H9 (cell line): ENCODE measurements at regions not wholly inside any gene's neighbourhood (a gene's known extent, or its start where the extent isn't known, plus 50 kb on each side); places are given as distances from the start of the nearest gene placed in this dataset.

ENCODE experiments used
- DNase-seq: peaks from one replicate; pipeline ENCODE4 v3.0.0-alpha.2; 2017
- H2AFZ ChIP-seq: one replicate; pipeline ENCODE4 v1.6.1; 2013; ENCODE audit warnings: mild to moderate bottlenecking, low read length, control low read depth, moderate library complexity
- H2AK5ac ChIP-seq: 2 replicates; pipeline ENCODE4 v1.6.1; 2013; ENCODE audit warnings: low read length, control low read depth, mixed read lengths; ENCODE audit not compliant: insufficient read length
- H2BK120ac ChIP-seq: one replicate; pipeline ENCODE4 v1.6.1; 2013; ENCODE audit warnings: low read depth, mild to moderate bottlenecking, low read length, control low read depth, inconsistent platforms; ENCODE audit not compliant: poor library complexity, severe bottlenecking
- H2BK12ac ChIP-seq: 2 replicates; pipeline ENCODE4 v1.6.1; 2013; ENCODE audit warnings: low read length, control low read depth, mixed read lengths, low read depth; ENCODE audit not compliant: insufficient read length
- H2BK15ac ChIP-seq: 2 replicates; pipeline ENCODE4 v1.6.1; 2013; ENCODE audit warnings: low read depth, low read length, control low read depth
- H2BK20ac ChIP-seq: one replicate; pipeline ENCODE4 v1.6.1; 2013; ENCODE audit warnings: low read depth, mild to moderate bottlenecking, low read length, control low read depth, inconsistent platforms; ENCODE audit not compliant: poor library complexity, severe bottlenecking
- H2BK5ac ChIP-seq: 2 replicates; pipeline ENCODE4 v1.6.1; 2013; ENCODE audit warnings: low read length, control low read depth, mixed read lengths; ENCODE audit not compliant: insufficient read length
- H3K14ac ChIP-seq: 2 replicates; pipeline ENCODE4 v1.6.1; 2013; ENCODE audit warnings: low read length, control low read depth; ENCODE audit not compliant: insufficient read depth
- H3K18ac ChIP-seq: 2 replicates; pipeline ENCODE4 v1.6.1; 2013; ENCODE audit warnings: low read depth, mild to moderate bottlenecking, mixed read lengths, low read length, control low read depth; ENCODE audit not compliant: insufficient read length
- H3K23ac ChIP-seq: 2 replicates; pipeline ENCODE4 v1.6.1; 2013; ENCODE audit warnings: low read length, control low read depth, mixed read lengths, low read depth; ENCODE audit not compliant: insufficient read length
- H3K23me2 ChIP-seq: 2 replicates; pipeline ENCODE4 v1.6.1; 2013; ENCODE audit warnings: low read depth, mild to moderate bottlenecking, mixed read lengths, low read length, control low read depth; ENCODE audit not compliant: insufficient read length, poor library complexity, severe bottlenecking
- H3K27ac ChIP-seq: 2 replicates; pipeline ENCODE4 v1.5.1; 2013; ENCODE audit warnings: low read length, control low read depth, mixed read lengths, low read depth; ENCODE audit not compliant: insufficient read length
- H3K27me3 ChIP-seq: 2 replicates; pipeline ENCODE4 v1.6.1; 2013; ENCODE audit warnings: low read length, control low read depth, inconsistent platforms; ENCODE audit not compliant: insufficient read depth
- H3K4ac ChIP-seq: 2 replicates; pipeline ENCODE4 v1.6.1; 2013; ENCODE audit warnings: low read depth, mild to moderate bottlenecking, control low read depth, inconsistent platforms, low read length, moderate library complexity
- H3K4me1 ChIP-seq: 2 replicates; pipeline ENCODE4 v1.6.1; 2013; ENCODE audit warnings: low read length, control low read depth, inconsistent platforms; ENCODE audit not compliant: insufficient read depth
- H3K4me2 ChIP-seq: 2 replicates; pipeline ENCODE4 v1.6.1; 2013; ENCODE audit warnings: low read length, control low read depth, mixed read lengths; ENCODE audit not compliant: insufficient read length, insufficient read depth
- H3K56ac ChIP-seq: 2 replicates; pipeline ENCODE4 v1.6.1; 2013; ENCODE audit warnings: low read depth, mild to moderate bottlenecking, mixed read lengths, low read length, control low read depth; ENCODE audit not compliant: insufficient read length
- H3K79me1 ChIP-seq: 2 replicates; pipeline ENCODE4 v1.6.1; 2013; ENCODE audit warnings: low read depth, mild to moderate bottlenecking, moderate library complexity, low read length, control low read depth, inconsistent platforms; ENCODE audit not compliant: insufficient read depth, poor library complexity, severe bottlenecking
- H3K79me2 ChIP-seq: 2 replicates; pipeline ENCODE4 v1.6.1; 2013; ENCODE audit warnings: low read length, control low read depth, inconsistent platforms; ENCODE audit not compliant: insufficient read depth
- H3K9ac ChIP-seq: 2 replicates; pipeline ENCODE4 v1.6.1; 2013; ENCODE audit warnings: low read length, control low read depth, mixed read lengths; ENCODE audit not compliant: insufficient read length; ENCODE audit errors: extremely low read depth
- H3K9me3 ChIP-seq: one replicate; pipeline ENCODE4 v1.6.1; 2013; ENCODE audit warnings: low read depth, low read length, inconsistent platforms; ENCODE audit not compliant: control insufficient read depth
- H3T11ph ChIP-seq: one replicate; pipeline ENCODE4 v1.6.1; 2013; ENCODE audit warnings: mild to moderate bottlenecking, low read length, control low read depth, inconsistent platforms
- H4K20me1 ChIP-seq: one replicate; pipeline ENCODE4 v1.6.1; 2013; ENCODE audit not compliant: control insufficient read depth, insufficient read length, insufficient read depth
- H4K5ac ChIP-seq: 2 replicates; pipeline ENCODE4 v1.6.1; 2013; ENCODE audit warnings: low read depth, mild to moderate bottlenecking, mixed read lengths, low read length, control low read depth; ENCODE audit not compliant: insufficient read length
- H4K8ac ChIP-seq: replicated peaks from 2 replicates; pipeline ENCODE4 v1.6.1; 2013; ENCODE audit warnings: low read length, control low read depth, mixed read lengths, low read depth; ENCODE audit not compliant: insufficient read length
- H4K91ac ChIP-seq: 2 replicates; pipeline ENCODE4 v1.6.1; 2013; ENCODE audit warnings: low read depth, mild to moderate bottlenecking, moderate library complexity, mixed read lengths, low read length, control low read depth; ENCODE audit not compliant: insufficient read length
- H3K27ac Mint-ChIP-seq, 3 experiments: 2 replicates in 2 of 3; 3 replicates in 1 of 3; pipeline ENCODE4 v1.8.0; 2020 to 2021; ENCODE audit warnings: mixed read lengths in 3 of 3, mild to moderate bottlenecking in 1 of 3, moderate library complexity in 1 of 3
- H3K27me3 Mint-ChIP-seq: 2 replicates; pipeline ENCODE4 v1.8.0; 2021; ENCODE audit warnings: low read depth, mild to moderate bottlenecking, moderate library complexity, mixed read lengths
- H3K36me3 Mint-ChIP-seq, 3 experiments: 2 replicates in 2 of 3; 3 replicates in 1 of 3; pipeline ENCODE4 v1.8.0; 2020 to 2021; ENCODE audit warnings: low read depth in 3 of 3, mixed read lengths in 3 of 3; ENCODE audit not compliant: insufficient read depth in 1 of 3
- H3K4me1 Mint-ChIP-seq, 2 experiments: 2 replicates each; pipeline ENCODE4 v1.8.0; 2020; ENCODE audit warnings: mixed read lengths in 2 of 2
- H3K4me3 Mint-ChIP-seq, 2 experiments: 2 replicates in 1 of 2; 3 replicates in 1 of 2; pipeline ENCODE4 v1.8.0; 2020 to 2021; ENCODE audit warnings: mild to moderate bottlenecking in 2 of 2, mixed read lengths in 2 of 2, moderate library complexity in 1 of 2
- H3K9me3 Mint-ChIP-seq, 2 experiments: 2 replicates in 1 of 2; 3 replicates in 1 of 2; pipeline ENCODE4 v1.8.0; 2020; ENCODE audit warnings: mild to moderate bottlenecking in 2 of 2, mixed read lengths in 2 of 2, moderate library complexity in 1 of 2
- CTCF ChIP-seq: fragments of 200-600 bp; sonication (generic); conservative IDR thresholded peaks from 3 replicates; pipeline ENCODE4 v1.8.0; 2021; ENCODE audit warnings: antibody characterized with exemption, mild to moderate bottlenecking
- WGBS: extraction: QIAGEN DNeasy Blood & Tissue Kit; methylation state at CpG from one replicate; pipeline ENCODE4 v1.1.7; 2013; ENCODE audit warnings: missing lambda C conversion rate, low lambda C conversion rate, mixed read lengths; ENCODE audit not compliant: insufficient read length; ENCODE audit errors: extremely low coverage; 5-methylcytosine and 5-hydroxymethylcytosine counted together

- Histone ChIP-seq H3K23me2 (no peaks in the 10 kb centered on the region), H3K4me2 (no peak overlapping the region), H3K56ac (no peak overlapping the region), H2BK12ac (no peak overlapping the region), H3K27ac (no peak overlapping the region), H2BK15ac (no peak overlapping the region), H3K4ac (no peak overlapping the region), H3K23ac (no peak overlapping the region), H2BK20ac (no peak overlapping the region), H3K9me3 (no peaks in the 10 kb centered on the region), H3T11ph (no peak overlapping the region), H4K20me1 (no peaks in the 10 kb centered on the region), H4K8ac (no peak overlapping the region), H3K18ac (no peak overlapping the region), H4K5ac (no peak overlapping the region), H2BK120ac (no peak overlapping the region), H2BK5ac (no peak overlapping the region), H3K79me1 (no peaks in the 10 kb centered on the region), H3K79me2 (no peaks in the 10 kb centered on the region), H4K91ac (no peak overlapping the region), H2AFZ (no peak overlapping the region), H3K4me1 (0 out of 2 replicates have a peak, but pooled peaks cover 1% of the 10 kb centered on the region), H3K27me3 (no peaks in the 10 kb centered on the region), H3K9ac (no peak overlapping the region), H3K14ac (no peak overlapping the region), H2AK5ac (no peak overlapping the region)
- Mint-ChIP-seq H3K9me3 (peaks cover 0 to 5% of the 10 kb centered on the region in 2 experiments; a peak in 2 of 5 replicates), H3K4me1 (peaks cover 22 to 25% of the 10 kb centered on the region in 2 experiments), H3K27ac (no peak overlapping the region), H3K36me3 (no peaks in the 10 kb centered on the region; a peak in 1 of 7 replicates), H3K4me3 (no peak overlapping the region), H3K27me3 (peaks cover 2% of the 10 kb centered on the region; the same call in 1 of the 2 replicates)
- WGBS: no CpG with 5 or more reads among the region's 5 CpGs
- DNase-seq: no peak
- no peak for TF ChIP-seq CTCF
Observed at GRCh38 chr7:68509603-68510002, 1088.7 kb upstream of the AUTS2 start.
